ENCODE measurements at regions not wholly inside any gene's neighbourhood (a gene's known extent, or its start where the extent isn't known, plus 50 kb on each side); places are given as distances from the start of the nearest gene placed in this dataset.
"Not testable (repeated sequence)": the region's sequence is repeated elsewhere in the genome, so short reads cannot be mapped to it uniquely, and the experiment has no call there.

DNA sequence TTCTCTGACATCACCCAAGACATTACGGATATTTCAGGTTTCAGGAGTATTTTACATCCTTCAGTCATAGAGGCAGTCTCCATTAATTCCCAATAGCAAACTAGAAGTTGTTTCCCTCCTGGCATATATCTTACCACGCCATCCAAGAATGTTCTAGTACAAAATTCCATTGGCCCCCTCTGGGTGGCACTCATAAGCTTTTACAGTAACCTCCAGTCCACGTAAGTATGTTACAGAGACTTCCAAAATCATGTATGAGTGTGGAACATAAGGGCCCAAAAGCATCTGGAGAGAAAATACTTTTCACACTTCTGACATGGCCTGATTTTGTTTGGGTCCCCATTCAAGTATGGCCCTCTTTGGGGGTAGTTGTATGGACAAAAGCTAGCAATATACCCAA, 58.1 kb upstream of the DHRS4 start:
- DNase-seq (ENCODE audit: low read depth, low spot score) = no peak

GRCh38 chr14:23896609-23897153, 56.9 kb upstream of the DHRS4 start:
- DNase-seq (ENCODE audit: low read depth, low spot score) = no peak

DNA sequence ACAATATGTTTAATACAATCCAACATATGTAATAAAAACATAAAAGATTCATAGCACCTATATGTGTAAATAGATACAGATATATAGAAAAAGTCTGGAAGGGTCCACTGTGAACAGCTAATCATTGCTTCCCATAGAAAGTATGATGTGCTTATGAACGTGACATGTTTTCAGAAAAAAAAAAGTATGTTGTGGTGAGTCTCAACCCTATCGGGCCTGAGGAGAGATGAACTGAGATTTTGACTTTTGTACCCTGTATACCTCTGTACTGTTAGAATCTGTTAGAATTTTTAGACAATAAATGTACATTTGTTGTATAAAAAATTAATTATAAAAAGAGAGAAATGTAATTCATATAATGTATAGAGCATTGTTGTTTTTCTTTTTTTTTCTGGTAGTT, 56.3 kb upstream of the DHRS4 start:
- not testable (repeated sequence) for DNase-seq (ENCODE audit: low read depth, low spot score)

DNA sequence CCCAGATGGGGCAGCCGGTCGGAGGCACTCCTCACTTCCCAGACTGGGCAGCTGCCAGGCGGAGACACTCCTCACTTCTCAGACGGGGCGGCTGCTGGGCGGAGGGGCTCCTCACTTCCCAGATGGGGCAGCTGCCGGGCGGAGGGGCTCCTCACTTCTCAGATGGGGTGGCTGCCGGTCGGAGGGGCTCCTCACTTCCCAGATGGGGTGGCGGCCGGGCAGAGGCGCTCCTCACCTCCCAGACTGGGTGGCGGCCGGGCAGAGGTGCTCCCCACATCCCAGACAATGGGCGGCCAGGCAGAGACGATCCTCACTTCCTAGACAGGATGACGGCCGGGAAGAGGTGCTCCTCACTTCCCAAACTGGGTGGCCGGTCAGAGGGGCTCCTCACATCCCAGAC, 55.2 kb upstream of the DHRS4 start:
- not testable (repeated sequence) for DNase-seq (ENCODE audit: low read depth, low spot score)

- DNase-seq (ENCODE audit: low read depth, low spot score) = no peak
These were observed 53.8 kb upstream of the DHRS4 start for GRCh38 chr14:23899788-23900187.

GRCh38 chr14:23903442-23903841, 50.1 kb upstream of the DHRS4 start:
- no peak for DNase-seq (ENCODE audit: low read depth, low spot score)

Measured in pulmonary artery endothelial cell (primary cell).